ENCODE measurements at regions not wholly inside any gene's neighbourhood (a gene's known extent, or its start where the extent isn't known, plus 50 kb on each side); places are given as distances from the start of the nearest gene placed in this dataset.

GRCh38 chr16:8108991-8109509 lies 481.3 kb downstream of the TMEM114 start:
- no peak for DNase-seq (ENCODE audit: low read depth)
- TF ChIP-seq CTCF (conservative IDR thresholded peaks at IDR 0.05; ENCODE audit: low read depth, low read length), result no peak
- no peak overlapping the region for H3K4me3 ChIP-seq (ENCODE audit: low read depth, low read length)

- H3K4me3 ChIP-seq (ENCODE audit: low read depth, low read length), result no peak overlapping the region
- TF ChIP-seq CTCF (conservative IDR thresholded peaks at IDR 0.05; ENCODE audit: low read depth, low read length), result no peak
- DNase-seq (ENCODE audit: low read depth), result no peak
These were observed 483.0 kb downstream of the TMEM114 start for GRCh38 chr16:8107296-8107695.

GRCh38 chr16:8103649-8104289 lies 486.5 kb downstream of the TMEM114 start:
- TF ChIP-seq CTCF (conservative IDR thresholded peaks at IDR 0.05; ENCODE audit: low read depth, low read length), result no peak
- DNase-seq (ENCODE audit: low read depth), result no peak
- no peak overlapping the region for H3K4me3 ChIP-seq (ENCODE audit: low read depth, low read length)

GRCh38 chr16:8099586-8099985 lies 490.7 kb downstream of the TMEM114 start:
- no peak for DNase-seq (ENCODE audit: low read depth)
- no peak for TF ChIP-seq CTCF (conservative IDR thresholded peaks at IDR 0.05; ENCODE audit: low read depth, low read length)
- H3K4me3 ChIP-seq (ENCODE audit: low read depth, low read length), result no peak overlapping the region

GRCh38 chr16:8098947-8099512 lies 491.3 kb downstream of the TMEM114 start:
- H3K4me3 ChIP-seq (ENCODE audit: low read depth, low read length), result no peak overlapping the region

GRCh38 chr16:8096211-8096610 lies 494.1 kb downstream of the TMEM114 start:
- no peak for TF ChIP-seq CTCF (conservative IDR thresholded peaks at IDR 0.05; ENCODE audit: low read depth, low read length)
- H3K4me3 ChIP-seq (ENCODE audit: low read depth, low read length), result no peak overlapping the region
- DNase-seq (ENCODE audit: low read depth), result no peak

More at GRCh38 chr16:8098947-8099512, 491.3 kb downstream of the TMEM114 start:
- no peak for TF ChIP-seq CTCF (conservative IDR thresholded peaks at IDR 0.05; ENCODE audit: low read depth, low read length)
- DNase-seq (ENCODE audit: low read depth), result no peak

GRCh38 chr16:8094696-8095095 lies 495.6 kb downstream of the TMEM114 start:
- TF ChIP-seq CTCF (conservative IDR thresholded peaks at IDR 0.05; ENCODE audit: low read depth, low read length), result no peak
- DNase-seq (ENCODE audit: low read depth), result no peak
- no peak overlapping the region for H3K4me3 ChIP-seq (ENCODE audit: low read depth, low read length)

Data from epithelial cell of proximal tubule (primary cell).